ENCODE measurements at regions not wholly inside any gene's neighbourhood (a gene's known extent, or its start where the extent isn't known, plus 50 kb on each side); places are given as distances from the start of the nearest gene placed in this dataset.
"Not testable (repeated sequence)": the region's sequence is repeated elsewhere in the genome, so short reads cannot be mapped to it uniquely, and the experiment has no call there.

DNA sequence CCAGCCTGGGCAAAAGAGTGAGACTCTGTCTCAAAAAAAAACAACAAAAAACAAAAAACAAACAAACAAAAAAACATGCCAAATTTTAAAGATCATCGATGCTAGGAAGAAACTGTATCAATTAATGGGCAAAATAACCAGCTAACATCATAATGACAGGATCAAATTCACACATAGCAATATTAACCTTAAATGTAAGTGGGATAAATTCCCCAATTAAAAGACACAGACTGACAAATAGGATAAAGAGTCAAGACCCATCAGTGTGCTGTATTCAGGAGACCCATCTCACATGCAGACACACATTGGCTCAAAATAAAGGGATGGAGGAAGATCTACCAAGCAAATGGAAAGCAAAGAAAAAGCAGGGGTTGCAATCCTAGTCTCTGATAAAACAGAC, 88.4 kb upstream of the TERB2 start:
- TF ChIP-seq, protein P1, sequence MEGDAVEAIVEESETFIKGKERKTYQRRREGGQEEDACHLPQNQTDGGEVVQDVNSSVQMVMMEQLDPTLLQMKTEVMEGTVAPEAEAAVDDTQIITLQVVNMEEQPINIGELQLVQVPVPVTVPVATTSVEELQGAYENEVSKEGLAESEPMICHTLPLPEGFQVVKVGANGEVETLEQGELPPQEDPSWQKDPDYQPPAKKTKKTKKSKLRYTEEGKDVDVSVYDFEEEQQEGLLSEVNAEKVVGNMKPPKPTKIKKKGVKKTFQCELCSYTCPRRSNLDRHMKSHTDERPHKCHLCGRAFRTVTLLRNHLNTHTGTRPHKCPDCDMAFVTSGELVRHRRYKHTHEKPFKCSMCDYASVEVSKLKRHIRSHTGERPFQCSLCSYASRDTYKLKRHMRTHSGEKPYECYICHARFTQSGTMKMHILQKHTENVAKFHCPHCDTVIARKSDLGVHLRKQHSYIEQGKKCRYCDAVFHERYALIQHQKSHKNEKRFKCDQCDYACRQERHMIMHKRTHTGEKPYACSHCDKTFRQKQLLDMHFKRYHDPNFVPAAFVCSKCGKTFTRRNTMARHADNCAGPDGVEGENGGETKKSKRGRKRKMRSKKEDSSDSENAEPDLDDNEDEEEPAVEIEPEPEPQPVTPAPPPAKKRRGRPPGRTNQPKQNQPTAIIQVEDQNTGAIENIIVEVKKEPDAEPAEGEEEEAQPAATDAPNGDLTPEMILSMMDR (IDR thresholded peaks at IDR 0.05; ENCODE audit: low read depth, low read length): not testable (repeated sequence)
- TF ChIP-seq EZH2phosphoT487 (IDR thresholded peaks at IDR 0.05; ENCODE audit: low read depth): not testable (repeated sequence)
